Lower lobe of right lung (tissue), 2 donors: ENCODE measurements at regions not wholly inside any gene's neighbourhood (a gene's known extent, or its start where the extent isn't known, plus 50 kb on each side); places are given as distances from the start of the nearest gene placed in this dataset.

Experiments used
- ATAC-seq, 2 donors: fragments of 200-7000 bp; cut with Tn5 transposase; one replicate each; pipeline ENCODE4 v1.9.1; 2020 to 2022; ENCODE audit warnings: mild to moderate bottlenecking in 2 of 2, moderate library complexity in 2 of 2
- DNase-seq: peaks from one replicate; pipeline ENCODE4 v3.0.0-alpha.2; 2020
- H3K27ac ChIP-seq: fragments of 200-600 bp; one replicate; pipeline ENCODE4 v1.8.0; 2022
- H3K27me3 ChIP-seq: fragments of 200-600 bp; one replicate; pipeline ENCODE4 v1.8.0; 2022; ENCODE audit warnings: low read depth
- H3K36me3 ChIP-seq: fragments of 200-600 bp; one replicate; pipeline ENCODE4 v1.8.0; 2022; ENCODE audit warnings: mild to moderate bottlenecking
- H3K4me1 ChIP-seq: fragments of 200-600 bp; one replicate; pipeline ENCODE4 v1.8.0; 2022
- H3K4me3 ChIP-seq: fragments of 200-600 bp; one replicate; pipeline ENCODE4 v1.8.0; 2022; ENCODE audit warnings: mild to moderate bottlenecking
- H3K9me3 ChIP-seq: fragments of 200-600 bp; one replicate; pipeline ENCODE4 v1.8.0; 2022
- intact Hi-C: fragments of 100-400 bp; cut with DNase I; formaldehyde crosslinking; loops from one replicate; pipeline ENCODE4 v1.11.0; 2022
- TF ChIP-seq, protein P1 (sequence below): fragments of 200-600 bp; IDR thresholded peaks from one replicate; pipeline ENCODE4 v1.8.0; 2022; ENCODE audit warnings: antibody characterized with exemption, mild to moderate bottlenecking
- donor health status: DM: no; HTN: yes; CAD: no; lungs with severe emphysema.

DNA sequence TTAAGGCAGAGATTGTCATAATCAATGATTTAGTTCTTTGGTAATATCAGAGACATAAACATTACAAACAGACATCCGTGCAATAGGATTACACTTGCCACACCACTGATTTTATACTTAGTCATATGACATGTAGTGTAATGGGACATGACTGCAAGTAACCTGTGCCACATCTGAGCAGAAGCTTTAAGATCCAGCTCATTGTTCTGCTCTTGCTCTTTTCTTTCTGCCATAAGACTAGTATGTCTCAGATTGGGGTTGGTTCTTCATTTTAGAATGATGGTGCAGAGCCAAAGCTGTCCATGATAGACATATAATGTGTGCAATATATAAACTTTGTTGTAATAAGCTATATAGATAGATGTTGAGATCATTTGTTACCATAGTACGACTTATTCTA is 119.7 kb upstream of the SEMA3A start:
- H3K27me3 ChIP-seq = no peaks in the 10 kb centered on the region
- H3K4me1 ChIP-seq = no peaks in the 10 kb centered on the region
- intact Hi-C loops = no loop called here
- H3K9me3 ChIP-seq = no peaks in the 10 kb centered on the region
- ATAC-seq (no peak), DNase-seq (no peak)
- H3K36me3 ChIP-seq = no peaks in the 10 kb centered on the region
- H3K27ac ChIP-seq = no peak overlapping the region
- TF ChIP-seq, protein P1, sequence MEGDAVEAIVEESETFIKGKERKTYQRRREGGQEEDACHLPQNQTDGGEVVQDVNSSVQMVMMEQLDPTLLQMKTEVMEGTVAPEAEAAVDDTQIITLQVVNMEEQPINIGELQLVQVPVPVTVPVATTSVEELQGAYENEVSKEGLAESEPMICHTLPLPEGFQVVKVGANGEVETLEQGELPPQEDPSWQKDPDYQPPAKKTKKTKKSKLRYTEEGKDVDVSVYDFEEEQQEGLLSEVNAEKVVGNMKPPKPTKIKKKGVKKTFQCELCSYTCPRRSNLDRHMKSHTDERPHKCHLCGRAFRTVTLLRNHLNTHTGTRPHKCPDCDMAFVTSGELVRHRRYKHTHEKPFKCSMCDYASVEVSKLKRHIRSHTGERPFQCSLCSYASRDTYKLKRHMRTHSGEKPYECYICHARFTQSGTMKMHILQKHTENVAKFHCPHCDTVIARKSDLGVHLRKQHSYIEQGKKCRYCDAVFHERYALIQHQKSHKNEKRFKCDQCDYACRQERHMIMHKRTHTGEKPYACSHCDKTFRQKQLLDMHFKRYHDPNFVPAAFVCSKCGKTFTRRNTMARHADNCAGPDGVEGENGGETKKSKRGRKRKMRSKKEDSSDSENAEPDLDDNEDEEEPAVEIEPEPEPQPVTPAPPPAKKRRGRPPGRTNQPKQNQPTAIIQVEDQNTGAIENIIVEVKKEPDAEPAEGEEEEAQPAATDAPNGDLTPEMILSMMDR = no peak
- H3K4me3 ChIP-seq = no peak overlapping the region

DNA sequence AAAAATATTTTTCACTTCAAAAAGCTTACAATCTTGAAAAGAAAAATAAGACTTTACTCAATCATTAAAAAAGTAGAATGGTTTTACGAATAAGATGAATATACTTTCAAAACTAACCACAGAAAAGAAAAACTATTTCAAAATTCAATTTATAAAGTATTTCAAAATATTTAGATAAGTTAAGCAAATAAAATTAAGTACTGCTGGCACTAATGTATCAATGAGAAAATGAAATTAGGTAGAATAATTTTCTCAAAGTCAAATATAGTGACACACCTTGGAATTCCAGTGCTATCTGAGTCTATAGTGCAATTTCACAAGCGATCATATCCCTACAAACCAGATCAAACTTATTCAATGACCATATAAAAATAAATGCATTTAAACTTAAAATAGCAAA is 109.8 kb upstream of the SEMA3A start:
- ATAC-seq = no peak
- Histone ChIP-seq H3K4me1 (no peaks in the 10 kb centered on the region), H3K27me3 (no peaks in the 10 kb centered on the region), H3K27ac (no peak overlapping the region), H3K9me3 (no peaks in the 10 kb centered on the region), H3K36me3 (no peaks in the 10 kb centered on the region), H3K4me3 (no peak overlapping the region)
- DNase-seq = no peak
- TF ChIP-seq, protein P1 = no peak
- intact Hi-C loops = no loop called here

DNA sequence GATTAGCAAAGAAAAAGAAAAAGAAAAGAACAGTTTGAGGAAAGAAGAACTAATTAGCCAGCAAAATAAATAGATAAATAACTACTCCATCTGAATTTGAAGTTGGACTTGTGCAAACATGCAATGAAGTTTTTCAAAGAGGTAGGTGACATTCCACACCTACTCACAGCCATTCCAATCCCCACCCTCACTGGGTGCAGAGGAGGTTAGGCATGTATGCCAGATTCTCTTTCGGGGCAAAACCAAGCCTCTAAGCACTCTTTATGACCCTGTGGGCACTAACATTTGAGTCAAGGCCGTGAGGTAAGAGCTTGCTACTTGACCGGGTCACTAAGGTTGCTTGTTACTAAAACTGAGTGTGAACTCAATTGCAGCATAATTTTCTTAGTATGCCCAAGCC is 108.4 kb upstream of the SEMA3A start:
- H3K4me1 ChIP-seq = no peaks in the 10 kb centered on the region
- ATAC-seq (peak; percentile 80 to 89), DNase-seq (no peak)
- intact Hi-C loops = no loop called here
- H3K9me3 ChIP-seq = no peaks in the 10 kb centered on the region
- no peak overlapping the region for H3K27ac ChIP-seq
- H3K4me3 ChIP-seq = no peak overlapping the region
- TF ChIP-seq, protein P1 = no peak
- no peaks in the 10 kb centered on the region for H3K36me3 ChIP-seq
- no peaks in the 10 kb centered on the region for H3K27me3 ChIP-seq

DNA sequence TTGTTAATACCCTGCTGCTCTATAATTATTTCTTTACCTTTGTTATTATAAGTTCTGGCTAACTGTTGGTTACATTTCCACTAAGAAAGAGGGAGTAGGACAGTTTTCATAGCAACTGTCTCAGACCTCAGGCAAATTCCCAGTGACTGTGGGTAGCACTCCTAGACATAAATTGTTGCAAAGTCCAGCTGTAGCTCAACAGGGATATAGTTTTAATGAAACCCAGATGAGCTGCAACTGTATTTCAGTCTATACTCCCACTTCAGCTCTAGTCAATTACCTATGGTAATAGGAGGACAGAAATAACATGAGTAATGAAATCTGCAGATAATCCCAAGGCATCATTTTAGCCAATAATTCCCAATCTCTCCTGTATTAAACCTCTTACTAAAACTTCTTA is 103.0 kb upstream of the SEMA3A start:
- DNase-seq = no peak
- no peak for ATAC-seq
- TF ChIP-seq, protein P1 = no peak
- Histone ChIP-seq H3K9me3 (no peaks in the 10 kb centered on the region), H3K27me3 (no peaks in the 10 kb centered on the region), H3K27ac (no peak overlapping the region), H3K4me3 (no peak overlapping the region), H3K36me3 (no peaks in the 10 kb centered on the region), H3K4me1 (no peaks in the 10 kb centered on the region)
- intact Hi-C loops = no loop called here

DNA sequence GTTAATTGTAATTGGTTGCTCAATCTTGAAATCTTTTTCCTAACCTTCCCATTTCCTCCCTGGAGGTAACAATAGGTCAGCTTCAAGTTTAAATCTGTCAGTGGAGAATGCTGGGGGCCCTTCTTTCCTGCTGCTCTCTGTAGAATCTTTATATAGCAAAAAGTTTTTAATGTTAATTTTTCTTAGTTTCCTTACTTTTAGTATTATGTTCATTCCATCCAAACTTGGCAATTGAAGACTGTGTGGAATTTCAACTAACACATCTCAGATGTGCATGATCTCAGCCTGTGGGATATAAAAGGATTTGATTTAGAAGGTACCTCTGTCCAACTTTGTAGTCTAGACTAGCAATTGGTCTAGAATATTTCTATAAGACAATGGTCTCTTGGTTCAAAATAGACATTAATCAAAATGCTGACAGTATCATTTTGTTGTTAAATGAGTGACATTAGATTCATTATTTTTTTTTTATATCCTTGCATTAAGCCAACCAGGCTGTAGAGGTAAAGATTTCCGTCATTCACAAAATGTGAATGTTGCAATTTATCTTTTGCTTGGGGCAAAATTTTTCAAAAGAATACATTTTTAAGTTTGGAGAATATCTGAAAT is 100.4 kb upstream of the SEMA3A start:
- no peaks in the 10 kb centered on the region for H3K36me3 ChIP-seq
- ATAC-seq (no peak), DNase-seq (no peak)
- no peaks in the 10 kb centered on the region for H3K9me3 ChIP-seq
- intact Hi-C loops = no loop called here
- no peak overlapping the region for H3K27ac ChIP-seq
- TF ChIP-seq, protein P1 = no peak
- H3K4me3 ChIP-seq = no peak overlapping the region
- H3K27me3 ChIP-seq = no peaks in the 10 kb centered on the region
- H3K4me1 ChIP-seq = no peaks in the 10 kb centered on the region

DNA sequence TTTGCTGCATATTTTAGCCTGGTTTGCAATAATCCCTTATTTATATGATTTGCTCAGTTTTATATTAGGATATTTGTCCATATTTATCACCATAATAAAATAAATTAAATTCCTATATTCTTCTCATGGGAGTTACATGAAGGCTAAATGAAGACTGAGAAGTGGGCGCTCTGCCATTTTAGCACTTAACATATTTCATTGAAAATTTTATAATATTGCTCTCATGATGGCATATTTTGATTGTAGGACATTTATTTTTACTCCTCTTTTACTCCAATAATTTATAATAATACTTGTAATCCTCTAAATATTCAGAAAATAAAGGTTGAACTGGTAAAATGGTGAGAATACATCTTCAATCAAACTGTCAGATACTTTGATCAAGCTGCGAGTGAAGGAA is 99.8 kb upstream of the SEMA3A start:
- DNase-seq = no peak
- ATAC-seq = no peak
- H3K27ac ChIP-seq = no peak overlapping the region
- H3K27me3 ChIP-seq = no peaks in the 10 kb centered on the region
- H3K4me3 ChIP-seq = no peak overlapping the region
- H3K36me3 ChIP-seq = no peaks in the 10 kb centered on the region
- TF ChIP-seq, protein P1 = no peak
- H3K9me3 ChIP-seq = no peaks in the 10 kb centered on the region
- intact Hi-C loops = no loop called here
- no peaks in the 10 kb centered on the region for H3K4me1 ChIP-seq
